DND-41 (cell line): ENCODE measurements at regions not wholly inside any gene's neighbourhood (a gene's known extent, or its start where the extent isn't known, plus 50 kb on each side); places are given as distances from the start of the nearest gene placed in this dataset.

Experiments used
- EZH2 ChIP-seq: IDR thresholded peaks from 3 replicates; pipeline ENCODE4 v1.6.1; 2012; ENCODE audit warnings: borderline replicate concordance, low read depth, mild to moderate bottlenecking, moderate library complexity, low read length, inconsistent platforms; ENCODE audit not compliant: severe bottlenecking
- TF ChIP-seq, protein P1 (sequence below): IDR thresholded peaks from 2 replicates; pipeline ENCODE4 v1.5.1; 2012; ENCODE audit warnings: borderline replicate concordance, low read length, moderate library complexity, mild to moderate bottlenecking; ENCODE audit not compliant: poor library complexity, severe bottlenecking; ENCODE audit errors: extremely low read depth

DNA sequence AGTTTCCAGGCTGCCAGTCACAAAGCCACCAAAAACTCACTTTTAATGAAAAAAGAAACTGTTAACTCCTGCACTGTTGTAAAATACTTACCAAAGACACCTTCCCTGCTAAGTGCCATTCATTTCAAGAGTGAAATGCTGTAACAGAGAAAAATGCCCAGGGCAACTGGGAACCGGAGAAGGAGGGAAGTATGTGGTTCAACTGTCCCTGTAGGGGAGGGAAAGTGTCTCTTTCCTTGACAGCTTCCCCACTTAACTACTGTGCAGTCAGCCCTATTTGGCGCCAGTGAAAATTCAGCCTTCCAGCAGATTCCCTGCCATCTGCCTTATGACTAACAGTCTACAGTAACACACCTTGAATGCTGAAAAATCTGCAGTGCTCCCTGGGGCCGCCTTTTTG, 789.0 kb downstream of the DIAPH3 start:
- TF ChIP-seq, protein P1, sequence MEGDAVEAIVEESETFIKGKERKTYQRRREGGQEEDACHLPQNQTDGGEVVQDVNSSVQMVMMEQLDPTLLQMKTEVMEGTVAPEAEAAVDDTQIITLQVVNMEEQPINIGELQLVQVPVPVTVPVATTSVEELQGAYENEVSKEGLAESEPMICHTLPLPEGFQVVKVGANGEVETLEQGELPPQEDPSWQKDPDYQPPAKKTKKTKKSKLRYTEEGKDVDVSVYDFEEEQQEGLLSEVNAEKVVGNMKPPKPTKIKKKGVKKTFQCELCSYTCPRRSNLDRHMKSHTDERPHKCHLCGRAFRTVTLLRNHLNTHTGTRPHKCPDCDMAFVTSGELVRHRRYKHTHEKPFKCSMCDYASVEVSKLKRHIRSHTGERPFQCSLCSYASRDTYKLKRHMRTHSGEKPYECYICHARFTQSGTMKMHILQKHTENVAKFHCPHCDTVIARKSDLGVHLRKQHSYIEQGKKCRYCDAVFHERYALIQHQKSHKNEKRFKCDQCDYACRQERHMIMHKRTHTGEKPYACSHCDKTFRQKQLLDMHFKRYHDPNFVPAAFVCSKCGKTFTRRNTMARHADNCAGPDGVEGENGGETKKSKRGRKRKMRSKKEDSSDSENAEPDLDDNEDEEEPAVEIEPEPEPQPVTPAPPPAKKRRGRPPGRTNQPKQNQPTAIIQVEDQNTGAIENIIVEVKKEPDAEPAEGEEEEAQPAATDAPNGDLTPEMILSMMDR: no peak
- TF ChIP-seq EZH2: no peak
